Body of pancreas (tissue), 4 donors: ENCODE measurements at regions not wholly inside any gene's neighbourhood (a gene's known extent, or its start where the extent isn't known, plus 50 kb on each side); places are given as distances from the start of the nearest gene placed in this dataset.

Source experiments
- ATAC-seq: fragments of 150-250 bp; one replicate; pipeline ENCODE4 v1.9.1; 2016
- DNase-seq, 4 donors: peaks; one replicate each; pipeline ENCODE4 v3.0.0-alpha.2; 2019
- H3K27ac ChIP-seq, 4 donors: fragments of 200-600 bp; sonication (generic); 1 replicate in 3 of 4; 2 replicates in 1 of 4; pipeline versions ENCODE4 v1.5.1 to v1.6.1; 2016 to 2019; ENCODE audit warnings: mild to moderate bottlenecking in 1 of 4, mixed read lengths in 1 of 4, moderate library complexity in 1 of 4
- H3K27me3 ChIP-seq, 2 donors: fragments of 200-600 bp; sonication (generic); one replicate each; pipeline ENCODE4 v1.6.0; 2016; ENCODE audit warnings: mild to moderate bottlenecking in 1 of 2
- H3K36me3 ChIP-seq, 2 donors: fragments of 200-600 bp; sonication (generic); replicated peaks in 1 of 2; 2 replicates each; pipeline ENCODE4 v1.5.1; 2016; ENCODE audit warnings: low read depth in 2 of 2; ENCODE audit not compliant: insufficient read depth in 1 of 2
- H3K4me1 ChIP-seq: fragments of 200-600 bp; sonication (generic); one replicate; pipeline ENCODE4 v1.6.0; 2016
- H3K4me3 ChIP-seq, 2 donors: fragments of 200-600 bp; sonication (generic); 1 replicate in 1 of 2; 2 replicates in 1 of 2; pipeline ENCODE4 v1.5.1; 2016 to 2019
- H3K9me3 ChIP-seq, 3 donors: fragments of 200-600 bp; sonication (generic); 1 replicate in 2 of 3; 2 replicates in 1 of 3; pipeline ENCODE4 v1.5.1; 2016
- CTCF ChIP-seq, 7 experiments: fragments of 450-650 bp in 4 of 7; fragments of 200-600 bp in 3 of 7; sonication (generic) in 3 of 7; IDR thresholded peaks; one replicate each; pipeline ENCODE4 v1.5.1; 2016 to 2019; ENCODE audit warnings: antibody characterized with exemption in 7 of 7
- POLR2A ChIP-seq, 3 donors: fragments of 450-650 bp; IDR thresholded peaks; one replicate each; pipeline ENCODE4 v1.6.1; 2016; ENCODE audit warnings: antibody characterized with exemption in 3 of 3, mild to moderate bottlenecking in 2 of 3
- WGBS, 2 donors: methylation state at CpG; one replicate each; pipeline ENCODE4 v1.1.5; 2017; 5-methylcytosine and 5-hydroxymethylcytosine counted together
- intact Hi-C: fragments of 100-400 bp; cut with DNase I; formaldehyde crosslinking; loops from one replicate; pipeline ENCODE4 v1.15.1; 2023

- Histone ChIP-seq H3K4me3 (no peak overlapping the region), H3K27ac (no peak overlapping the region), H3K27me3 (no peaks in the 10 kb centered on the region), H3K36me3 (no peaks in the 10 kb centered on the region), H3K9me3 (no peaks in the 10 kb centered on the region), H3K4me1 (no peaks in the 10 kb centered on the region)
- intact Hi-C loops: no loop called here
- DNase-seq (no peak), ATAC-seq (no peak)
- 50 to 68% methylated on average over 2 of the region's 2 CpGs for WGBS, 2 donors
- no peak for TF ChIP-seq POLR2A (IDR thresholded peaks at IDR 0.05)
- TF ChIP-seq CTCF (IDR thresholded peaks at IDR 0.05): no peak
Observed at GRCh38 chr3:68151359-68151758, 496.9 kb upstream of the SUCLG2 start.

- WGBS, 2 donors: 47 to 56% methylated on average over 5 of the region's 5 CpGs
- no peaks in the 10 kb centered on the region for H3K9me3 ChIP-seq
- intact Hi-C loops: no loop called here
- no peaks in the 10 kb centered on the region for H3K4me1 ChIP-seq
- no peak overlapping the region for H3K27ac ChIP-seq
- no peaks in the 10 kb centered on the region for H3K36me3 ChIP-seq
- no peak for ATAC-seq
- H3K27me3 ChIP-seq: no peaks in the 10 kb centered on the region
- no peak for DNase-seq
- H3K4me3 ChIP-seq: no peak overlapping the region
- TF ChIP-seq POLR2A (IDR thresholded peaks at IDR 0.05) (no peak), CTCF (IDR thresholded peaks at IDR 0.05) (no peak)
Observed at GRCh38 chr3:68148447-68148846, 494.0 kb upstream of the SUCLG2 start.

- Histone ChIP-seq H3K4me3 (no peak overlapping the region), H3K9me3 (no peaks in the 10 kb centered on the region), H3K27me3 (no peaks in the 10 kb centered on the region), H3K27ac (no peak overlapping the region), H3K4me1 (no peaks in the 10 kb centered on the region), H3K36me3 (no peaks in the 10 kb centered on the region)
- DNase-seq (no peak), ATAC-seq (no peak)
- TF ChIP-seq CTCF (IDR thresholded peaks at IDR 0.05) (no peak), POLR2A (IDR thresholded peaks at IDR 0.05) (no peak)
- intact Hi-C loops: no loop called here
- 44 to 56% methylated on average over 2 of the region's 2 CpGs for WGBS, 2 donors
Observed at GRCh38 chr3:68142441-68142840, 488.0 kb upstream of the SUCLG2 start.

GRCh38 chr3:68139897-68140296 lies 485.5 kb upstream of the SUCLG2 start:
- intact Hi-C loops: no loop called here
- no peak overlapping the region for H3K4me3 ChIP-seq
- ATAC-seq: no peak
- 62 to 71% methylated on average over 3 of the region's 3 CpGs for WGBS, 2 donors
- no peaks in the 10 kb centered on the region for H3K27me3 ChIP-seq
- no peak overlapping the region for H3K27ac ChIP-seq
- H3K9me3 ChIP-seq: no peaks in the 10 kb centered on the region
- H3K36me3 ChIP-seq: no peaks in the 10 kb centered on the region
- DNase-seq: no peak
- no peaks in the 10 kb centered on the region for H3K4me1 ChIP-seq
- no peak for TF ChIP-seq POLR2A (IDR thresholded peaks at IDR 0.05)
- no peak for TF ChIP-seq CTCF (IDR thresholded peaks at IDR 0.05)

- no peak for ATAC-seq
- DNase-seq: no peak
- no peak overlapping the region for H3K27ac ChIP-seq
- 56 to 61% methylated on average over 7 of the region's 7 CpGs for WGBS, 2 donors
- H3K4me1 ChIP-seq: no peaks in the 10 kb centered on the region
- H3K27me3 ChIP-seq: no peaks in the 10 kb centered on the region
- TF ChIP-seq POLR2A (IDR thresholded peaks at IDR 0.05) (no peak), CTCF (IDR thresholded peaks at IDR 0.05) (no peak)
- H3K9me3 ChIP-seq: no peaks in the 10 kb centered on the region
- H3K36me3 ChIP-seq: no peaks in the 10 kb centered on the region
- H3K4me3 ChIP-seq: no peak overlapping the region
- intact Hi-C loops: no loop called here
Observed at GRCh38 chr3:68136411-68136810, 482.0 kb upstream of the SUCLG2 start.
